ENCODE measurements at regions not wholly inside any gene's neighbourhood (a gene's known extent, or its start where the extent isn't known, plus 50 kb on each side); places are given as distances from the start of the nearest gene placed in this dataset.

DNA sequence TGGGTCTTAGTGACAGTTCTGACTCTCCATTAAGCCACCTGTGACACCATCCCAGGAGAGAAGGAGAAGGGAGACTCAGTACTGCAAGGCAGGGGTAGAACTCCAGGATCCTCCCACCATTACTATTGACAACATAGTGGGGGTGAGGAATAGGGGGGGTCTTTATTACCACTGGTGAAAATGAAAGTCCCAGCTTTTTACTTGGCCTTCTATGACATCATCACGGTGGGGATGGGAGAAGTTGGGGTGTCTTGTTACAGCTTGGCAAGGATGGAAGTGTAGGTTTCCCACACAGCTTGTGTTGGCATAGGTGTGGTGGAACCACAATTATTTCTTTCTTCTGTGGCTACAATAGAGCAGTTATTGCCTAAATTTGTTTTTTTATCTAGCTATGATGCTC lies 203.9 kb upstream of the DTNA start:
- no peak for TF ChIP-seq POLR2AphosphoS5 (IDR thresholded peaks at IDR 0.05; ENCODE audit: low read depth, low read length)
- TF ChIP-seq, protein P1, sequence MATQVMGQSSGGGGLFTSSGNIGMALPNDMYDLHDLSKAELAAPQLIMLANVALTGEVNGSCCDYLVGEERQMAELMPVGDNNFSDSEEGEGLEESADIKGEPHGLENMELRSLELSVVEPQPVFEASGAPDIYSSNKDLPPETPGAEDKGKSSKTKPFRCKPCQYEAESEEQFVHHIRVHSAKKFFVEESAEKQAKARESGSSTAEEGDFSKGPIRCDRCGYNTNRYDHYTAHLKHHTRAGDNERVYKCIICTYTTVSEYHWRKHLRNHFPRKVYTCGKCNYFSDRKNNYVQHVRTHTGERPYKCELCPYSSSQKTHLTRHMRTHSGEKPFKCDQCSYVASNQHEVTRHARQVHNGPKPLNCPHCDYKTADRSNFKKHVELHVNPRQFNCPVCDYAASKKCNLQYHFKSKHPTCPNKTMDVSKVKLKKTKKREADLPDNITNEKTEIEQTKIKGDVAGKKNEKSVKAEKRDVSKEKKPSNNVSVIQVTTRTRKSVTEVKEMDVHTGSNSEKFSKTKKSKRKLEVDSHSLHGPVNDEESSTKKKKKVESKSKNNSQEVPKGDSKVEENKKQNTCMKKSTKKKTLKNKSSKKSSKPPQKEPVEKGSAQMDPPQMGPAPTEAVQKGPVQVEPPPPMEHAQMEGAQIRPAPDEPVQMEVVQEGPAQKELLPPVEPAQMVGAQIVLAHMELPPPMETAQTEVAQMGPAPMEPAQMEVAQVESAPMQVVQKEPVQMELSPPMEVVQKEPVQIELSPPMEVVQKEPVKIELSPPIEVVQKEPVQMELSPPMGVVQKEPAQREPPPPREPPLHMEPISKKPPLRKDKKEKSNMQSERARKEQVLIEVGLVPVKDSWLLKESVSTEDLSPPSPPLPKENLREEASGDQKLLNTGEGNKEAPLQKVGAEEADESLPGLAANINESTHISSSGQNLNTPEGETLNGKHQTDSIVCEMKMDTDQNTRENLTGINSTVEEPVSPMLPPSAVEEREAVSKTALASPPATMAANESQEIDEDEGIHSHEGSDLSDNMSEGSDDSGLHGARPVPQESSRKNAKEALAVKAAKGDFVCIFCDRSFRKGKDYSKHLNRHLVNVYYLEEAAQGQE (IDR thresholded peaks at IDR 0.05; ENCODE audit: insufficient read depth in 1 of 2, low read depth in 2 of 2, low read length in 2 of 2) = no peak
- TF ChIP-seq SIN3A (IDR thresholded peaks at IDR 0.05; ENCODE audit: borderline replicate concordance, insufficient read depth, low read length) = no peak

- TF ChIP-seq FOXP2 (optimal IDR thresholded peaks at IDR 0.05; ENCODE audit: borderline replicate concordance, extremely low read depth, extremely low read length, insufficient read depth) = no peak
- TF ChIP-seq, protein P1 (IDR thresholded peaks at IDR 0.05; ENCODE audit: insufficient read depth in 1 of 2, low read depth in 2 of 2, low read length in 2 of 2) = no peak
- no peak for TF ChIP-seq TAF1 (IDR thresholded peaks at IDR 0.05; ENCODE audit: borderline replicate concordance, insufficient read depth, low read length)
- TF ChIP-seq POLR2AphosphoS5 (IDR thresholded peaks at IDR 0.05; ENCODE audit: low read depth, low read length) = no peak
- no peak for TF ChIP-seq SIN3A (IDR thresholded peaks at IDR 0.05; ENCODE audit: borderline replicate concordance, insufficient read depth, low read length)
Measured at GRCh38 chr18:34509163-34509562, 200.9 kb upstream of the DTNA start.

DNA sequence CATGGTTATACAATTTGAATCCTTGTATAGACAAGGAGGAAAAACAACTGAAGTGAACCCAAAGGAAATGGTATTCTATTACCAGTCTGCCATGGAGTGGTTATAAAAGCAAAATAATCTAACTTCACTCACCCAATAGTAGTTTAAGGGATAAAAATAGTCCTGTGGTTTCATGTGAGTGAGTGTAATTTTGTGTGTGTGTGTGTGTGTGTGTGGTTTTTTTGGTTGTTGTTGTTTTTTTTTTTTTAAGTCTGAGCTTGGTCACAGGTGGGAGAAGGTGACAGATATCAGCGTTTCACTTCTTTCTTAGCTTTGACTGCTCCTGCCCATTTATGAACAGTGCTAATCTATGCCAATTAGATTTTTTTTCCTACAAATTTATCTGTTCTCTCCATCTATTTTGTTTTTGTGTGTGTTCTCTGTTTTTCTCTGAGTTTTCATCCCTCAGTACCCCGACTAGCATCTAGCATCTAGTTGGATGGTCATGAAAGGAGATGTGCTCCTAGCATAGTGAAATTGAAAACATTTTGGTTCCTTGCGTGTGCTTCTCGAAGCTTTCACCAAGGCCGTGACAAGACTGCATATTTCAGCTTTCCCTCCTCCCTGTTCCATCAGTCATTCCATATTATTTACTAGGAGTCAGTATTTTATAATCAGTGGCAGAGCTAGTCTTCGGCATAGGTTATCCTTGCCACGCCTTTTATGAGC lies 200.1 kb upstream of the DTNA start:
- TF ChIP-seq SIN3A (IDR thresholded peaks at IDR 0.05; ENCODE audit: borderline replicate concordance, insufficient read depth, low read length) (no peak), TAF1 (IDR thresholded peaks at IDR 0.05; ENCODE audit: borderline replicate concordance, insufficient read depth, low read length) (no peak), FOXP2 (optimal IDR thresholded peaks at IDR 0.05; ENCODE audit: borderline replicate concordance, extremely low read depth, extremely low read length, insufficient read depth) (no peak), POLR2AphosphoS5 (IDR thresholded peaks at IDR 0.05; ENCODE audit: low read depth, low read length) (no peak)
- TF ChIP-seq, protein P1 (IDR thresholded peaks at IDR 0.05; ENCODE audit: insufficient read depth in 1 of 2, low read depth in 2 of 2, low read length in 2 of 2) = no peak

DNA sequence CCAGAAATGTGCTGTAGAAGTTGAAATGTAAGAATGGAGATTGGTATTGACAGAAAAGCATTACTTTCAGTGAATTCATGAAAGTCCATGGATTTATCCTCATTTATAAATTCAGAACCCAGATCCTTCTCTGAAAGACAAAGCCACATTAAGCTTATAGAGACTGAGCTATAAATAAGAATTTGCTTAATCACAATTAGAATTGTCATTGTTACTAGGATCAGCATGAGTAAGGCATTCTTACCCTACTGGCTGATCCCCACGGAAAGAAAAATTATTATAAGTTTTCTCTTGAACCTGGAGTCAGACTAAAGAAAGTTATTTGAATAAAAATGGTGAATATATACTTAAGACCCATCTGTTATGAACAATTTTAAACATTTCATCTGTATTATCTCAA lies 199.2 kb upstream of the DTNA start:
- TF ChIP-seq, protein P1 (IDR thresholded peaks at IDR 0.05; ENCODE audit: insufficient read depth in 1 of 2, low read depth in 2 of 2, low read length in 2 of 2) = no peak
- TF ChIP-seq FOXP2 (optimal IDR thresholded peaks at IDR 0.05; ENCODE audit: borderline replicate concordance, extremely low read depth, extremely low read length, insufficient read depth) = no peak
- TF ChIP-seq POLR2AphosphoS5 (IDR thresholded peaks at IDR 0.05; ENCODE audit: low read depth, low read length) = no peak
- TF ChIP-seq TAF1 (IDR thresholded peaks at IDR 0.05; ENCODE audit: borderline replicate concordance, insufficient read depth, low read length) = no peak
- TF ChIP-seq SIN3A (IDR thresholded peaks at IDR 0.05; ENCODE audit: borderline replicate concordance, insufficient read depth, low read length) = no peak

DNA sequence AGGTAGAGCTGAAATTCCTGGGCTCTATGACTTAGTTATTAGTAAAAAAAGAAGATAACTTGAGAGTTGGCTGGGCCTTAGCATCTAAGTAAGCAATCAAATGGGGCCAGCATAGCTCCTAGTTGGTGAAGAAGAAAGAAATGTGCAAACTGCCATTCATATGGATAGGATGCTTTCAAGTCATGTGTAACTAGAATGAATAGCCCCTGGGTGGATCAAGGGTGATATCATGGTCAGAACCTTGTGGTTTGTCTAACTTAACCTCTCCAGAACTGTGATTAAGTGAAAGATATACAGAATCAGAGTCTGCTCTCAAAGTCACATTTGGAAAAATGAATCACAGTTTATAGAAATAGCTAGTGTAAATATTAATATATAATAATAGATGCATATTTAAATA lies 198.7 kb upstream of the DTNA start:
- TF ChIP-seq, protein P1 (IDR thresholded peaks at IDR 0.05; ENCODE audit: insufficient read depth in 1 of 2, low read depth in 2 of 2, low read length in 2 of 2) = no peak
- no peak for TF ChIP-seq POLR2AphosphoS5 (IDR thresholded peaks at IDR 0.05; ENCODE audit: low read depth, low read length)

Data from PFSK-1 (cell line).